Right lobe of liver (tissue), 6 donors: ENCODE measurements at regions not wholly inside any gene's neighbourhood (a gene's known extent, or its start where the extent isn't known, plus 50 kb on each side); places are given as distances from the start of the nearest gene placed in this dataset.
"Not testable (repeated sequence)": the region's sequence is repeated elsewhere in the genome, so short reads cannot be mapped to it uniquely, and the experiment has no call there.

Experiments used
- ATAC-seq, 4 donors: fragments of 200-7000 bp; cut with Tn5 transposase; one replicate each; pipeline ENCODE4 v1.9.1; 2020; ENCODE audit warnings: mild to moderate bottlenecking in 4 of 4, moderate library complexity in 4 of 4
- DNase-seq, 3 donors: peaks; one replicate each; pipeline ENCODE4 v3.0.0-alpha.2; 2020
- H3K27ac ChIP-seq, 3 donors: fragments of 200-600 bp; one replicate each; pipeline ENCODE4 v1.8.0; 2022
- H3K27me3 ChIP-seq, 2 donors: fragments of 200-600 bp; one replicate each; pipeline ENCODE4 v1.8.0; 2022
- H3K36me3 ChIP-seq, 4 donors: fragments of 200-600 bp; sonication (generic) in 1 of 4; one replicate each; pipeline versions ENCODE4 v1.5.1 to v1.8.0; 2017 to 2022; ENCODE audit warnings: control low read depth in 1 of 4
- H3K4me1 ChIP-seq, 4 donors: fragments of 200-600 bp; sonication (generic) in 1 of 4; one replicate each; pipeline versions ENCODE4 v1.5.1 to v1.8.0; 2017 to 2022; ENCODE audit warnings: control low read depth in 1 of 4
- H3K4me3 ChIP-seq, 3 donors: fragments of 200-600 bp; one replicate each; pipeline ENCODE4 v1.8.0; 2022
- H3K9me3 ChIP-seq, 4 donors: fragments of 200-600 bp; sonication (generic) in 1 of 4; one replicate each; pipeline versions ENCODE4 v1.5.1 to v1.8.0; 2017 to 2022; ENCODE audit warnings: control low read depth in 1 of 4
- POLR2A ChIP-seq: fragments of 450-650 bp; IDR thresholded peaks from one replicate; pipeline ENCODE4 v1.6.1; 2017; ENCODE audit warnings: antibody characterized with exemption, mild to moderate bottlenecking
- WGBS: methylation state at CpG from one replicate; pipeline ENCODE4 v1.1.6; 2018; ENCODE audit warnings: low coverage, low lambda C conversion rate; ENCODE audit not compliant: insufficient coverage; ENCODE audit errors: missing lambda C conversion rate; 5-methylcytosine and 5-hydroxymethylcytosine counted together
- intact Hi-C, 2 donors: fragments of 100-400 bp; cut with DNase I; formaldehyde crosslinking; loops; one replicate each; pipeline versions ENCODE4 v1.11.2 to v1.14.1; 2022
- TF ChIP-seq, protein P1 (sequence below), 4 donors: fragments of 200-600 bp in 3 of 4; fragments of 450-650 bp in 1 of 4; IDR thresholded peaks; one replicate each; pipeline versions ENCODE4 v1.5.1 to v1.8.0; 2016 to 2022; ENCODE audit warnings: antibody characterized with exemption in 4 of 4, mild to moderate bottlenecking in 2 of 4
- donor health status: DM: no; HTN: yes; CAD: no.
- donor health status: DM: no; HTN: no; CAD: no.
- donor health status: DM: no; HTN: no; CAD: no.
- donor health status: DM: no; HTN: yes; CAD: no.
- donor health status: DM: no; HTN: yes; CAD: no.

DNA sequence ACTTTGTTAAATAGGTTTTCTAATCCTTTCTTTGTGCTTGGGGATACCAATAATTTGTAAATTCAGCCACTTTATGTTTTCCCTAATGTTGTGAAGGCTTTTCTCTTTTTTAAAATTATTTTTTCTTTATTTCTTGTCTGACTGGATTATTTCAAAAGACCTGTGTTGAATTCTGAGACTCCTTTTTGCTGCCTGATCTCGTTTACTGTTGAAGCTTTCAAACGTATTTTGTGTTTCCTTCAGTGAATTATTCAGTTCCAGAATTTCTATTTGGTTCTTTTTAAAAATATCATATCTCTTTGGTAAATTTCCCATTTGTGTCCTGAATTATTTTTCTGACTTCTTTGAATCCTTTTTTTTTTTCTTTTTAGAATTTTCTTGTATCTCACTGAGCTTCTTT lies 241.6 kb downstream of the LRIG3 start:
- Histone ChIP-seq H3K9me3 (peaks cover 0 to 9% (median 0%) of the 10 kb centered on the region in 4 donors), H3K27ac (no peak overlapping the region), H3K4me3 (no peak overlapping the region), H3K27me3 (no peaks in the 10 kb centered on the region), H3K4me1 (no peaks in the 10 kb centered on the region), H3K36me3 (no peaks in the 10 kb centered on the region)
- DNase-seq (no peak), ATAC-seq (no peak)
- 57% methylated on average over 2 of the region's 2 CpGs for WGBS
- no peak for TF ChIP-seq POLR2A
- TF ChIP-seq, protein P1, sequence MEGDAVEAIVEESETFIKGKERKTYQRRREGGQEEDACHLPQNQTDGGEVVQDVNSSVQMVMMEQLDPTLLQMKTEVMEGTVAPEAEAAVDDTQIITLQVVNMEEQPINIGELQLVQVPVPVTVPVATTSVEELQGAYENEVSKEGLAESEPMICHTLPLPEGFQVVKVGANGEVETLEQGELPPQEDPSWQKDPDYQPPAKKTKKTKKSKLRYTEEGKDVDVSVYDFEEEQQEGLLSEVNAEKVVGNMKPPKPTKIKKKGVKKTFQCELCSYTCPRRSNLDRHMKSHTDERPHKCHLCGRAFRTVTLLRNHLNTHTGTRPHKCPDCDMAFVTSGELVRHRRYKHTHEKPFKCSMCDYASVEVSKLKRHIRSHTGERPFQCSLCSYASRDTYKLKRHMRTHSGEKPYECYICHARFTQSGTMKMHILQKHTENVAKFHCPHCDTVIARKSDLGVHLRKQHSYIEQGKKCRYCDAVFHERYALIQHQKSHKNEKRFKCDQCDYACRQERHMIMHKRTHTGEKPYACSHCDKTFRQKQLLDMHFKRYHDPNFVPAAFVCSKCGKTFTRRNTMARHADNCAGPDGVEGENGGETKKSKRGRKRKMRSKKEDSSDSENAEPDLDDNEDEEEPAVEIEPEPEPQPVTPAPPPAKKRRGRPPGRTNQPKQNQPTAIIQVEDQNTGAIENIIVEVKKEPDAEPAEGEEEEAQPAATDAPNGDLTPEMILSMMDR (IDR thresholded peaks at IDR 0.05): no peak
- intact Hi-C loops: no loop called here

DNA sequence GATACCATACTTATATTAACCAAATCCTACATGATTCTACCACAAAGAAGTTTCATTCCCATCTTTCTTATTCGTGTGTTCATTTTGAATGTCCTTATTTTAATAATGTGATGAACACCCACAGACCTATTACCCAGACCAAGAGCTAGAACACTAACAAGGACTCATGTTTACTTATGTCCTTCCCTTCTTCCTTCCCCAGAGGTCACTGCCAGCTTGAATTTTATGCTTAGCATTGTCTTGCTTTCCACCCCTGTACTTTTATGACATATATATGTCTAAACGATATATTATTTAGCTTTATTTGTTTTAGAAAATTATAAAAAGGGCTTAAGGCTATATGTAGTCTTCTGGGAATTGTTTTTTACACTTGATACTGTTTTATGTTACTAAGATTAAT lies 238.6 kb downstream of the LRIG3 start:
- 24% methylated on average over 2 of the region's 2 CpGs for WGBS
- no peak for DNase-seq
- peak; percentile 63 to 76 (median 72) for ATAC-seq
- TF ChIP-seq, protein P1 (IDR thresholded peaks at IDR 0.05): peak; percentile 26 to 46 (median 44)
- TF ChIP-seq POLR2A: no peak
- H3K4me3 ChIP-seq: no peak overlapping the region
- H3K9me3 ChIP-seq: peaks cover 0 to 9% (median 0%) of the 10 kb centered on the region in 4 donors
- no peaks in the 10 kb centered on the region for H3K4me1 ChIP-seq
- H3K36me3 ChIP-seq: no peaks in the 10 kb centered on the region
- intact Hi-C loops: no loop called here
- H3K27me3 ChIP-seq: no peaks in the 10 kb centered on the region
- no peak overlapping the region for H3K27ac ChIP-seq

DNA sequence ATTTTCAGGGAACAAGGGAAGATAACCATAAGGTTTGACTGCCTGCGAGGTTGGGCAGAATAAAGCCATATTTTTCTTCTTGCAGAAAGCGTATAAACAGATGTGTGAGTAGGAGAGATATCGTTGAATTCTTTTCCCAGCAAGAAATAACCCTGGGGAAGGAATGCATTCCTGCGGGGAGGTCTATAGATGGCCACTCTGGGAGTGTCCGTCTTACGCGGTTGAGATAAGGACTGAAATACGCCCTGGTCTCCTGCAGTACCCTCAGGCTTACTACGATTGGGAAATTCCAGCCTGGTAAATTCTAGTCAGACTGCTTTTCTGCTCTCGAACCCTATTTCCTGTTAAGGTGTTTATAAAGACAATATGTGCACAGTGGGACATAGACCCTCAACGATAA lies 225.0 kb downstream of the LRIG3 start:
- Histone ChIP-seq H3K27me3 (no peaks in the 10 kb centered on the region), H3K4me3 (no peak overlapping the region), H3K36me3 (no peaks in the 10 kb centered on the region), H3K27ac (no peak overlapping the region), H3K9me3 (no peaks in the 10 kb centered on the region), H3K4me1 (no peaks in the 10 kb centered on the region)
- ATAC-seq (no peak), DNase-seq (no peak)
- 84% methylated on average over 9 of the region's 11 CpGs for WGBS
- no peak for TF ChIP-seq POLR2A
- TF ChIP-seq, protein P1 (IDR thresholded peaks at IDR 0.05): no peak
- intact Hi-C loops: no loop called here

DNA sequence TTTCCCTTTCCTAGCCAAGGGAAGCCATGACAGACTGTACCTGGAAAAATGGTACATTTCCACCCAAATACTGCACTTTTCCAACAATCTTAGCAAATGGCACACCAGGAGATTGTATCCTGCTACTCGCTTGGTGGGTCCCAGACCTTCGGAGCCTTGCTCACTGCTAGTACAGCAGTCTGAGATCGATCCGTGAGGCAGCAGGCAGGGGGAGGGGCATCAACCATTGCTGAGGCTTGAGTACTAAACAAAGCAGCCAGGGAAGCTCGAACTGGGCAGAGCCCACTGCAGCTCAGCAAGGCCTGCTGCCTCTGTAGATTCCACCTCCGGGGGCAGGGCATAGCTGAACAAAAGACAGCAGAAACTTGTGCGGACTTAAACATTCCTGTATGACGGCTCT lies 218.8 kb downstream of the LRIG3 start:
- H3K27ac ChIP-seq: no peak overlapping the region
- H3K27me3 ChIP-seq: no peaks in the 10 kb centered on the region
- H3K4me3 ChIP-seq: no peak overlapping the region
- no peaks in the 10 kb centered on the region for H3K4me1 ChIP-seq
- TF ChIP-seq, protein P1 (IDR thresholded peaks at IDR 0.05): no peak
- no peak for TF ChIP-seq POLR2A
- ATAC-seq: no peak
- WGBS: 93% methylated on average over 3 of the region's 8 CpGs
- H3K9me3 ChIP-seq: no peaks in the 10 kb centered on the region
- intact Hi-C loops: no loop called here
- H3K36me3 ChIP-seq: no peaks in the 10 kb centered on the region
- DNase-seq: no peak

DNA sequence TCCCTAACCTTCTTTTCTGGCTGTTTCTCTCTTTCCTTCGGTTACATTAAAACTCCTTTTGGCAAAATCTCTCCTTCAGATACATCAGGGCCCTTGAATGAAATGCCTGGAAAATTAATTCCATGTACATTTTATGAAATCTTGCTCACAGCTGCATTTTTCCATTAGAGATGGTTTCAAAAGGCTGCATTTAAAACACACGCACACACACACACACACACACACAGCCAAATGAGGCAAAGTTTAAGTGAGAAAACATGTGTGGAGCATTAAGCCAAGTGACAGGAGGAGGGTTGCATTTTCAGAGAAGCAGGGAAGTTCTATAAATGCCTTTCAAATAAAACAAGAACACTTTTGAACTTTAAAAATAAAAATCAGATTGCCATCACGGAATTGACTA lies 216.4 kb downstream of the LRIG3 start:
- Histone ChIP-seq H3K27me3 (no peaks in the 10 kb centered on the region), H3K36me3 (no peaks in the 10 kb centered on the region), H3K27ac (no peak overlapping the region), H3K4me3 (no peak overlapping the region), H3K9me3 (no peaks in the 10 kb centered on the region), H3K4me1 (no peaks in the 10 kb centered on the region)
- no peak for ATAC-seq
- 67% methylated on average over 3 of the region's 3 CpGs for WGBS
- intact Hi-C loops: no loop called here
- TF ChIP-seq POLR2A: no peak
- TF ChIP-seq, protein P1 (IDR thresholded peaks at IDR 0.05): no peak
- DNase-seq: no peak

DNA sequence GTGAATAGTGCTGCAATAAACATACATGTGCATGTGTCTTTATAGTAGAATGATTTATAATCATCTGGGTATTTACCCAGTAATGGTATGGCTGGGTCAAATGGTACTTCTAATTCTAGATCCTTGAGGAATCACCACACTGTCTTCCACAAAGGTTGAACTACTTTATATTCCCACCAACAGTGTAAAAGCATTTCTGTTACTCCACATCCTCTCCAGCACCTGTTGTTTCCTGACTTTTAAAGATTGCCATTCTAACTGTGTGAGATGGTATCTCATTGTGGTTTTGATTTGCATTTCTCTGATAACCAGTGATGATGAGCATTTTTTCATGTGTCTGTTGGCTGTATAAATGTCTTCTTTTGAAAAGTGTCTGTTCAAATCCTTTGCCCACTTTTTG lies 215.5 kb downstream of the LRIG3 start:
- ATAC-seq, DNase-seq, H3K4me1 ChIP-seq, H3K27me3 ChIP-seq, H3K4me3 ChIP-seq, H3K27ac ChIP-seq, H3K36me3 ChIP-seq, intact Hi-C loops, H3K9me3 ChIP-seq: not testable (repeated sequence)
